Osteoblast (primary cell): ENCODE measurements at regions not wholly inside any gene's neighbourhood (a gene's known extent, or its start where the extent isn't known, plus 50 kb on each side); places are given as distances from the start of the nearest gene placed in this dataset.
A peak's percentile ranks its signal among the peaks of the same experiment; 100 is the strongest.

Source experiments
- DNase-seq: peaks from one replicate; pipeline ENCODE4 v3.0.0; 2011; ENCODE audit warnings: low spot score, mixed read lengths; ENCODE audit not compliant: insufficient read length; ENCODE audit errors: missing footprints
- H2AFZ ChIP-seq: 2 replicates; pipeline ENCODE4 v1.6.0; 2011; ENCODE audit warnings: mild to moderate bottlenecking, low read length
- H3K27ac ChIP-seq: 2 replicates; pipeline ENCODE4 v1.5.1; 2011; ENCODE audit warnings: mild to moderate bottlenecking, low read depth, low read length, moderate library complexity
- H3K27me3 ChIP-seq: 2 replicates; pipeline ENCODE4 v1.6.0; 2012; ENCODE audit warnings: mild to moderate bottlenecking, control low read depth, inconsistent platforms, low read length, moderate library complexity; ENCODE audit not compliant: insufficient read depth
- H3K36me3 ChIP-seq: 2 replicates; pipeline ENCODE4 v1.5.1; 2011; ENCODE audit warnings: mild to moderate bottlenecking, low read length, control low read depth, moderate library complexity; ENCODE audit not compliant: insufficient read depth
- H3K4me1 ChIP-seq: 2 replicates; pipeline ENCODE4 v1.5.1; 2011; ENCODE audit warnings: mild to moderate bottlenecking, low read length, control low read depth, moderate library complexity; ENCODE audit not compliant: insufficient read depth
- H3K4me2 ChIP-seq: 2 replicates; pipeline ENCODE4 v1.6.0; 2011; ENCODE audit warnings: mild to moderate bottlenecking, low read length; ENCODE audit not compliant: insufficient read depth
- H3K4me3 ChIP-seq: fragments of 200-600 bp; sonication (generic); 3 replicates; pipeline ENCODE4 v1.5.1; 2012; ENCODE audit warnings: mild to moderate bottlenecking, low read length, inconsistent platforms; ENCODE audit not compliant: insufficient read depth
- H3K79me2 ChIP-seq: 2 replicates; pipeline ENCODE4 v1.6.0; 2012; ENCODE audit warnings: mild to moderate bottlenecking, low read length, control low read depth, inconsistent platforms; ENCODE audit not compliant: insufficient read depth
- H3K9me3 ChIP-seq: 2 replicates; pipeline ENCODE4 v1.5.1; 2011; ENCODE audit warnings: low read depth, low read length, control low read depth
- H4K20me1 ChIP-seq: 2 replicates; pipeline ENCODE4 v1.6.0; 2012; ENCODE audit warnings: mild to moderate bottlenecking, low read length, control low read depth; ENCODE audit not compliant: insufficient read depth
- TF ChIP-seq, protein P1 (sequence below): IDR thresholded peaks from 2 replicates; pipeline ENCODE4 v1.5.1; 2011; ENCODE audit warnings: mild to moderate bottlenecking, low read depth, low read length, moderate library complexity; ENCODE audit errors: extremely low read depth

DNA sequence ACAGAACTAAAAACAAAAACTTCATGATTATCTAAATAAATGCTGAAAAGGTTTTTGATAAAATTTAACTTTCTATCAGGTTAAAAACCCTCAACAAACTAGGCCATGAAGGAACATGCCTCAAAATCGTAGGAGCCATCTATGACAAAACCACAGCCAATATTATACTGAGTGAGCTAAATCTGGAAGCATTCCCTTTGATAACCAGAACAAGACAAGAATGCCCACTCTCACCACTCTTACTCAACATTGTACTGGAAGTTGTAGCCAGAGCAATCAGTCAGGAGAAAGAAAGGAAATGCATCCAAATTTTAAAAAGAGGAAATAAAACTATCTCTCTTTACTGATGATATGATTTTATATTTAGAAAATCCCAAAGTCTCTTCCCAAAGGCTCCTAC is 228.7 kb downstream of the CHRM2 start:
- Histone ChIP-seq H3K27ac (no peak overlapping the region), H3K4me3 (no peak overlapping the region), H3K36me3 (no peaks in the 10 kb centered on the region), H3K4me2 (no peak overlapping the region), H3K9me3 (no peaks in the 10 kb centered on the region), H3K27me3 (no peaks in the 10 kb centered on the region), H3K79me2 (no peaks in the 10 kb centered on the region), H3K4me1 (peaks cover 8% of the 10 kb centered on the region), H4K20me1 (no peaks in the 10 kb centered on the region), H2AFZ (no peak overlapping the region)
- no peak for DNase-seq
- TF ChIP-seq, protein P1, sequence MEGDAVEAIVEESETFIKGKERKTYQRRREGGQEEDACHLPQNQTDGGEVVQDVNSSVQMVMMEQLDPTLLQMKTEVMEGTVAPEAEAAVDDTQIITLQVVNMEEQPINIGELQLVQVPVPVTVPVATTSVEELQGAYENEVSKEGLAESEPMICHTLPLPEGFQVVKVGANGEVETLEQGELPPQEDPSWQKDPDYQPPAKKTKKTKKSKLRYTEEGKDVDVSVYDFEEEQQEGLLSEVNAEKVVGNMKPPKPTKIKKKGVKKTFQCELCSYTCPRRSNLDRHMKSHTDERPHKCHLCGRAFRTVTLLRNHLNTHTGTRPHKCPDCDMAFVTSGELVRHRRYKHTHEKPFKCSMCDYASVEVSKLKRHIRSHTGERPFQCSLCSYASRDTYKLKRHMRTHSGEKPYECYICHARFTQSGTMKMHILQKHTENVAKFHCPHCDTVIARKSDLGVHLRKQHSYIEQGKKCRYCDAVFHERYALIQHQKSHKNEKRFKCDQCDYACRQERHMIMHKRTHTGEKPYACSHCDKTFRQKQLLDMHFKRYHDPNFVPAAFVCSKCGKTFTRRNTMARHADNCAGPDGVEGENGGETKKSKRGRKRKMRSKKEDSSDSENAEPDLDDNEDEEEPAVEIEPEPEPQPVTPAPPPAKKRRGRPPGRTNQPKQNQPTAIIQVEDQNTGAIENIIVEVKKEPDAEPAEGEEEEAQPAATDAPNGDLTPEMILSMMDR, result no peak

DNA sequence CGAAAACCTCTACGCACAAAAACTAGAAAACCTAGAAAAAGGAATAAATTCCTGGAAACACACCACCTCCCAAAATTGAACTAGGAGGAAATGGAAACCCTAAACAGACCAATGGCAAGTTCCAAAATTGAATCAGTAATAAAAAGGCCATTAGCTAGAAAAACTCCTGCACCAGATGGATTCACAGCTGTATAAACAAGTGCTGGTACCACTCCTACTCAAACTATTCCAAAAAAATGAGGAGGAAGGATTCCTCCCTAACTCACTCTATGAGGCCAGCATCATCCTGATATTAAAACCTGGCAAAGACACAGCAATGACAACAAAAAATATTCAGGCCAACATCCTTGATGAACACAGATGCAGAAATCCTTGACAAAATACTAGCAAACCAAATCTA is 228.2 kb downstream of the CHRM2 start:
- peaks cover 8% of the 10 kb centered on the region for H3K4me1 ChIP-seq
- H3K36me3 ChIP-seq, result no peaks in the 10 kb centered on the region
- H3K79me2 ChIP-seq, result no peaks in the 10 kb centered on the region
- H4K20me1 ChIP-seq, result no peaks in the 10 kb centered on the region
- no peak overlapping the region for H2AFZ ChIP-seq
- TF ChIP-seq, protein P1, result no peak
- H3K9me3 ChIP-seq, result no peaks in the 10 kb centered on the region
- no peak overlapping the region for H3K4me3 ChIP-seq
- no peak overlapping the region for H3K4me2 ChIP-seq
- H3K27me3 ChIP-seq, result no peaks in the 10 kb centered on the region
- no peak for DNase-seq
- no peak overlapping the region for H3K27ac ChIP-seq

DNA sequence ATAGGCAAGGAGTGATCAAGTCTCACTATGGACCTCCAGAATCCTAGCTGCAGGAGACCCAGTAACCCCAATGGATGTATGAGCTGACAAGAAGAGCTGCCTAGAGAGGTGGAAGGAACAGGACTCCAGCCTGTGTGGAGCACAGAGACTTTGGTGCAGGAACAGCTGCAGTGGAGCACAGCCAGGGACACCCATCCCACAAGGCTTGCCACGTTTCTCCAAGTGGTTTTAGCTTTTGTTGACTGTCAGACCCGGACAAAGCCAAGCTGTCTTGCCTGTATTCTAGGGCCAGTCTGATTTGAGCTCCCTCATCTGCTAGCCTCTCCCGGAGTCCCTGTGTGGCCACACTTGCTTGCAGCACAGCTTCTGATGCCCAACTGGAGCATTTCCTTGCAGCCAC is 224.7 kb downstream of the CHRM2 start:
- H3K4me1 ChIP-seq, result peaks cover 8% of the 10 kb centered on the region
- no peak overlapping the region for H3K27ac ChIP-seq
- no peaks in the 10 kb centered on the region for H3K36me3 ChIP-seq
- no peak overlapping the region for H3K4me3 ChIP-seq
- H4K20me1 ChIP-seq, result no peaks in the 10 kb centered on the region
- TF ChIP-seq, protein P1, result no peak
- no peaks in the 10 kb centered on the region for H3K9me3 ChIP-seq
- no peaks in the 10 kb centered on the region for H3K27me3 ChIP-seq
- no peaks in the 10 kb centered on the region for H3K79me2 ChIP-seq
- DNase-seq, result no peak
- no peak overlapping the region for H3K4me2 ChIP-seq
- H2AFZ ChIP-seq, result no peak overlapping the region

DNA sequence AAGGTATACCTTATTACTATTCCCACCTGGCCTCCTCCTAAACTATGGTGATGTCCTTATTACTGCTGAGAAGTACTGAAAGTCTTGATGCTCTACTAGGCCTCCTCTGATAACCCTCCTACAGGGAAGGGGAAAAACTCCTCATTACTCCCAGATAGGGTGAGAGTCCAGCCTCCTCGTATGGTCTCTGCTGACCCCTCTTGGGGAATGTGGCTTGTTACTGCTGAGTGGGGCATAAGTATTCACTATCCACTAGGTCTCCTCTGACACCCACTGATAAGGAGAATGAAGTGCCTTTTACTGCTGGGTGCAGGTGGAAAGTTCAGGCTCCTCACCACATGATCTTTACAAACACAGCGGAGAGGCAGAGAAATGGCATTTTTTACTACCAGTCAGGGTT is 222.9 kb downstream of the CHRM2 start:
- Histone ChIP-seq H4K20me1 (no peaks in the 10 kb centered on the region), H3K9me3 (no peaks in the 10 kb centered on the region), H3K27me3 (no peaks in the 10 kb centered on the region), H3K79me2 (no peaks in the 10 kb centered on the region), H2AFZ (no peak overlapping the region), H3K4me1 (no peaks in the 10 kb centered on the region), H3K36me3 (no peaks in the 10 kb centered on the region), H3K4me2 (no peak overlapping the region), H3K4me3 (no peak overlapping the region), H3K27ac (no peak overlapping the region)
- DNase-seq, result peak; percentile 37
- TF ChIP-seq, protein P1, result peak; percentile 41
